Osteocyte (in vitro differentiated cells): ENCODE measurements at regions not wholly inside any gene's neighbourhood (a gene's known extent, or its start where the extent isn't known, plus 50 kb on each side); places are given as distances from the start of the nearest gene placed in this dataset.

Experiments
- DNase-seq: peaks from one replicate; pipeline ENCODE4 v3.0.0; 2021; ENCODE audit warnings: mixed read lengths; ENCODE audit not compliant: unreplicated experiment; ENCODE audit errors: extremely low spot score
- H3K27ac Mint-ChIP-seq: one replicate; pipeline ENCODE4 v1.8.0; 2021; ENCODE audit warnings: mild to moderate bottlenecking, mixed read lengths; ENCODE audit not compliant: unreplicated experiment
- H3K27me3 Mint-ChIP-seq: one replicate; pipeline ENCODE4 v1.8.0; 2021; ENCODE audit warnings: mixed read lengths; ENCODE audit not compliant: unreplicated experiment
- H3K36me3 Mint-ChIP-seq: one replicate; pipeline ENCODE4 v1.8.0; 2021; ENCODE audit warnings: mixed read lengths; ENCODE audit not compliant: unreplicated experiment
- H3K4me1 Mint-ChIP-seq: one replicate; pipeline ENCODE4 v1.8.0; 2021; ENCODE audit warnings: mixed read lengths; ENCODE audit not compliant: unreplicated experiment
- H3K4me3 Mint-ChIP-seq: one replicate; pipeline ENCODE4 v1.8.0; 2021; ENCODE audit warnings: mild to moderate bottlenecking, moderate library complexity, mixed read lengths; ENCODE audit not compliant: unreplicated experiment
- H3K9me3 Mint-ChIP-seq: one replicate; pipeline ENCODE4 v1.8.0; 2021; ENCODE audit warnings: mixed read lengths; ENCODE audit not compliant: unreplicated experiment
- CTCF ChIP-seq: fragments of 200-600 bp; sonication (generic); IDR thresholded peaks from 2 replicates; pipeline ENCODE4 v1.5.0; 2021; ENCODE audit warnings: antibody characterized with exemption, mild to moderate bottlenecking, moderate library complexity

- TF ChIP-seq CTCF = no peak
- H3K27me3 Mint-ChIP-seq = peaks cover 9% of the 10 kb centered on the region
- no peaks in the 10 kb centered on the region for H3K36me3 Mint-ChIP-seq
- no peak overlapping the region for H3K27ac Mint-ChIP-seq
- DNase-seq = no peak
- H3K4me3 Mint-ChIP-seq = no peak overlapping the region
- peaks cover 3% of the 10 kb centered on the region for H3K9me3 Mint-ChIP-seq
- H3K4me1 Mint-ChIP-seq = peaks cover 3% of the 10 kb centered on the region
Measured at GRCh38 chr15:98513428-98513986, 134.8 kb upstream of the IGF1R start.

GRCh38 chr15:98514034-98514622, 134.2 kb upstream of the IGF1R start:
- DNase-seq = no peak
- H3K4me3 Mint-ChIP-seq = no peak overlapping the region
- peaks cover 7% of the 10 kb centered on the region for H3K4me1 Mint-ChIP-seq
- peaks cover 7% of the 10 kb centered on the region for H3K27me3 Mint-ChIP-seq
- TF ChIP-seq CTCF = no peak
- peaks cover 3% of the 10 kb centered on the region for H3K9me3 Mint-ChIP-seq
- no peaks in the 10 kb centered on the region for H3K36me3 Mint-ChIP-seq
- H3K27ac Mint-ChIP-seq = no peak overlapping the region

GRCh38 chr15:98518823-98519561, 129.3 kb upstream of the IGF1R start:
- Mint-ChIP-seq H3K4me1 (peaks cover 14% of the 10 kb centered on the region), H3K27ac (no peak overlapping the region), H3K27me3 (no peaks in the 10 kb centered on the region), H3K36me3 (no peaks in the 10 kb centered on the region), H3K9me3 (no peaks in the 10 kb centered on the region), H3K4me3 (peak overlapping the region; percentile 52)
- no peak for DNase-seq
- peak; percentile 74 for TF ChIP-seq CTCF

- Mint-ChIP-seq H3K4me3 (no peak overlapping the region), H3K27ac (no peak overlapping the region), H3K36me3 (no peaks in the 10 kb centered on the region), H3K27me3 (no peaks in the 10 kb centered on the region), H3K9me3 (no peaks in the 10 kb centered on the region), H3K4me1 (peaks cover 18% of the 10 kb centered on the region)
- no peak for DNase-seq
- TF ChIP-seq CTCF = no peak
Measured at GRCh38 chr15:98519767-98520550, 128.4 kb upstream of the IGF1R start.

- Mint-ChIP-seq H3K36me3 (no peaks in the 10 kb centered on the region), H3K4me3 (no peak overlapping the region), H3K9me3 (no peaks in the 10 kb centered on the region), H3K4me1 (peaks cover 18% of the 10 kb centered on the region), H3K27me3 (no peaks in the 10 kb centered on the region), H3K27ac (no peak overlapping the region)
- no peak for DNase-seq
- TF ChIP-seq CTCF = no peak
Measured at GRCh38 chr15:98522127-98522526, 126.2 kb upstream of the IGF1R start.
